SJSA1 (cell line): ENCODE measurements at regions not wholly inside any gene's neighbourhood (a gene's known extent, or its start where the extent isn't known, plus 50 kb on each side); places are given as distances from the start of the nearest gene placed in this dataset.

Experiments used
- DNase-seq, 2 experiments: peaks; one replicate each; pipeline ENCODE4 v3.0.0-alpha.2; 2015 to 2020; ENCODE audit warnings: low spot score in 2 of 2, low read depth in 1 of 2
- H3K27ac ChIP-seq: fragments of 250-450 bp; sonication (Bioruptor Pico); 2 replicates; pipeline ENCODE4 v1.5.1; 2020; ENCODE audit warnings: mild to moderate bottlenecking, moderate library complexity
- H3K27me3 ChIP-seq: fragments of 250-450 bp; sonication (Bioruptor Pico); replicated peaks from 2 replicates; pipeline ENCODE4 v1.5.1; 2020; ENCODE audit warnings: mild to moderate bottlenecking, moderate library complexity
- H3K36me3 ChIP-seq: fragments of 250-450 bp; sonication (Bioruptor Pico); 2 replicates; pipeline ENCODE4 v1.5.1; 2020; ENCODE audit warnings: mild to moderate bottlenecking
- H3K4me1 ChIP-seq: fragments of 250-450 bp; sonication (Bioruptor Pico); replicated peaks from 2 replicates; pipeline ENCODE4 v1.6.1; 2021; ENCODE audit warnings: mild to moderate bottlenecking
- H3K4me3 ChIP-seq: fragments of 250-450 bp; sonication (Bioruptor Pico); 2 replicates; pipeline ENCODE4 v1.5.1; 2020; ENCODE audit warnings: mild to moderate bottlenecking
- H3K9me3 ChIP-seq: fragments of 250-450 bp; sonication (Bioruptor Pico); replicated peaks from 2 replicates; pipeline ENCODE4 v1.5.1; 2020; ENCODE audit warnings: mild to moderate bottlenecking

DNA sequence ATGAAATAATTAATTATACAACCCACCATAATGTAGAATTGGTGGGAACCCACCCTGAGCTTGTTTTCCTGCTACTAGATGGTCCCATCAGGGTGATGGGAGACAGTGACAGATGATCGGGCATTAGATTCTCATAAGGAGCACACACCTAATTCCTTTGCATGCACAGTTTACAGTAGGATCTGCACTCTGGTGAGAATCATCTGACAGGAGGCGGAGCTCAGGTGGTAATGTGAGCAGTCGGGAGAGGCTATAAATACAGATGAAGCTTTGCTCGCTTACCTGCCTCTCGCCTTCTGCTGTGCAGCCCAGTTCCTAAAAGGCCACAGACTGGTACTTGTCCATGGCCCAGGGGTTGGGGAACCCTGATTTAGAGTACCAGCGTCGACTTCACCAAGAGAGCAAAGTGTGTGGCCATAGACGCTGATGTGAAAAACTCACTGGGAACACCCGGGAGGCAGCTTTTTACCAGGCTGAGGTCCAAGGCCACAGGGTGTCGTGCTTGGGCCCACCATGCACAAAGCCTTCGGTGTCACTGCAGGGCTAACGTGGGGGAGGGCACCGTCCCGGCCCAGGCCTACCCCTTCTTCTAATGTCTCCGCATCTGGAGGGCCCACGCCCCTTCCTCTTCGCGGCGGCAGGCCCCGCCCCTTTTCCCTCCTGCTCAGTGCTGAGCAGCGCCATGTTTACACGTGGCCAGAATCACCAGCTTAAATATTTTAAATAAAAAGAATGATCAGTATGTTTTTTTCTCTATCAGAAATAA, 296.8 kb upstream of the HDAC4 start:
- Histone ChIP-seq H3K4me1 (no peaks in the 10 kb centered on the region), H3K4me3 (no peak overlapping the region), H3K36me3 (no peaks in the 10 kb centered on the region), H3K27ac (no peak overlapping the region), H3K27me3 (peaks cover 4% of the 10 kb centered on the region), H3K9me3 (no peaks in the 10 kb centered on the region)
- DNase-seq: peak in 1 of 2 experiments; percentile 45

DNA sequence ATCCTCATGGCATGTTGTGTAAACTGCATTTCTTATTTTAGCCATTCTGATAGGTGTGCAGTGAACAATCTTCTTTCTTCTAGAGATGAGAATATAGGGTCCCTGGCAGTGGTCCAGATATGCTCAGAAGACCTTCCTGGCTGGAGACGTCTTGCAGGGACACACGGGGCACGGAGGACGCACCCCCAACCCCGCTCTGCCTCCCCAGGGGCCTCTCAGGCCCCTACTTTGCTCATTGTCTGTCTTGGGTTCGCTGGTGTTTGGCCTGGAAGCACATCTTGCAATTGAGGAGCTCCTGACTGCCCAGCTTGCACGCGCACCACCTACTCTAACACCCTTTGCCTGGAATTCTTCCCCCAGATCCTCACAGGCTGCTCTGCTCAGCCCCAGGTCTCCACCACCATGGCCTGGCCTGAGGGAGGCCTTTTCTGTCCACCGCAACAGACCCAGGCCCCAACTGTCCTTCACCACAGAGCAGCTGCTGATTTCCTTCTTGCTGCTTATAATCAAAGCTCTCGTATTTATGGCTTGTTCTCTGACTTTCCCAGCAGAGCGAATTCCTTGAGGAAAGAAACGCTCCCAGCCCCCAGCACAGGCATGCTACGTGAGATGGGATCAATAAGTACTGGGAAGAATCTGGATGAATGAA, 295.9 kb upstream of the HDAC4 start:
- H3K9me3 ChIP-seq: no peaks in the 10 kb centered on the region
- H3K4me1 ChIP-seq: no peaks in the 10 kb centered on the region
- H3K36me3 ChIP-seq: no peaks in the 10 kb centered on the region
- DNase-seq: peak in 1 of 2 experiments; percentile 30
- H3K27ac ChIP-seq: no peak overlapping the region
- H3K4me3 ChIP-seq: no peak overlapping the region
- H3K27me3 ChIP-seq: peaks cover 4% of the 10 kb centered on the region

- no peak for DNase-seq
- H3K4me3 ChIP-seq: no peak overlapping the region
- no peak overlapping the region for H3K27ac ChIP-seq
- no peaks in the 10 kb centered on the region for H3K9me3 ChIP-seq
- peaks cover 4% of the 10 kb centered on the region for H3K27me3 ChIP-seq
- no peaks in the 10 kb centered on the region for H3K4me1 ChIP-seq
- no peaks in the 10 kb centered on the region for H3K36me3 ChIP-seq
Measured at GRCh38 chr2:239695728-239696240, 295.0 kb upstream of the HDAC4 start.

GRCh38 chr2:239695106-239695727, 294.4 kb upstream of the HDAC4 start:
- DNase-seq: peak in 1 of 2 experiments; percentile 27
- Histone ChIP-seq H3K9me3 (no peaks in the 10 kb centered on the region), H3K4me3 (no peak overlapping the region), H3K36me3 (no peaks in the 10 kb centered on the region), H3K4me1 (no peaks in the 10 kb centered on the region), H3K27ac (no peak overlapping the region), H3K27me3 (peaks cover 4% of the 10 kb centered on the region)

- peaks cover 4% of the 10 kb centered on the region for H3K27me3 ChIP-seq
- H3K36me3 ChIP-seq: no peaks in the 10 kb centered on the region
- H3K9me3 ChIP-seq: no peaks in the 10 kb centered on the region
- H3K4me3 ChIP-seq: no peak overlapping the region
- H3K4me1 ChIP-seq: no peaks in the 10 kb centered on the region
- no peak overlapping the region for H3K27ac ChIP-seq
- DNase-seq: no peak
Measured at GRCh38 chr2:239694487-239694886, 293.7 kb upstream of the HDAC4 start.

DNA sequence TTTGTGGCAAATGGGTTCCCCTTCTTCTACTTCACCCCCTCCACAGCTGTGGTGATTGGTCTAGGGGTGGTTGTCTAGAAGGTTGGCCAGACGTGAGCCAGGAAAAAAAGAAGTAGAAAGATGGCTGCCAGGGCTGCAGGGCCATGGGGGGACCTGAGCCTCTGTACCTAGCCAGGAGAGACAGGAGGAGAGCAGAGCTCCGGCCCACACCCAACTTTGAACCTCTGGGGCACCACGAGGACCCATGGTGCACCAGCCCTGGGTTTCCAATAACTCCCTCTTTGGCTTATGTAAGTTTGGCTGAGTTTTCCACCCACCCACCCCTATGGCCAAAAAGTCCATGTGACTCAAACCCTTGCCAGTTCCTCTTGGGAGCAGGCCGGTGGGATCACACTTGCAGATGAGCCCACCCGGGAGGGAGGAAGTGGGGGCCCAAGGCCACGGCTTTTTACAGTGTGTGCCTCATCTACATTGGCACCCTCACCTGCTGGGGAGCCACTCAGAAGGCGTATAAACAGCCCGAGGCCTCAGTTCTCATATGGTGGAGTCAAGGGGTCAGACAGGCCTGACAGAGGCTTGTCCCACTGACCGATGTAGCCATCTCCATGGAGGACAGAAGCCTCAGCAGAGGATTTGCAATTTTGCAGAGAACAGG, 293.1 kb upstream of the HDAC4 start:
- Histone ChIP-seq H3K36me3 (no peaks in the 10 kb centered on the region), H3K9me3 (no peaks in the 10 kb centered on the region), H3K4me1 (no peaks in the 10 kb centered on the region), H3K27me3 (peaks cover 6% of the 10 kb centered on the region), H3K4me3 (no peak overlapping the region), H3K27ac (no peak overlapping the region)
- DNase-seq: peak in 1 of 2 experiments; percentile 31

GRCh38 chr2:239693330-239693729, 292.5 kb upstream of the HDAC4 start:
- no peak for DNase-seq
- H3K27me3 ChIP-seq: peaks cover 12% of the 10 kb centered on the region
- no peak overlapping the region for H3K4me3 ChIP-seq
- H3K27ac ChIP-seq: no peak overlapping the region
- H3K4me1 ChIP-seq: no peaks in the 10 kb centered on the region
- H3K36me3 ChIP-seq: no peaks in the 10 kb centered on the region
- no peaks in the 10 kb centered on the region for H3K9me3 ChIP-seq

DNA sequence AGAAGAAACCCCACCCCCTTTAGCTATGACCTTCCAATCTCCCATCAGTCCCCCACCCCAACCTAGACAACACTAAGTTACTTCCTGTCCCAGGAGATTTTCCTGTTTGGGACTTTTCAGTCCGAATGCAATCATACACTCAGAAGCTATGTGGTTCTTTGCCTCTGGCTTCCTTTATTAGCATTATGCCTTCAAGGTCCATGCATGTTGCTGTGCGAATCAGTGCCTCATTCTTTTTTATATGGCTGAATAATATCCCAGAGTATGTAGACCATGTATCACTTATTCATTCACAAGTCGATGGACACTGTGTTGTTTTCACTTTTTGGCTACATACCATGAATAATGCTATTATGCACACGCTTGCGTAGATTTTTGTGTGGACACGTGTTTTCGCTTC, 292.1 kb upstream of the HDAC4 start:
- no peak for DNase-seq
- no peak overlapping the region for H3K4me3 ChIP-seq
- H3K27me3 ChIP-seq: peaks cover 12% of the 10 kb centered on the region
- no peak overlapping the region for H3K27ac ChIP-seq
- H3K4me1 ChIP-seq: no peaks in the 10 kb centered on the region
- H3K36me3 ChIP-seq: no peaks in the 10 kb centered on the region
- no peaks in the 10 kb centered on the region for H3K9me3 ChIP-seq

DNA sequence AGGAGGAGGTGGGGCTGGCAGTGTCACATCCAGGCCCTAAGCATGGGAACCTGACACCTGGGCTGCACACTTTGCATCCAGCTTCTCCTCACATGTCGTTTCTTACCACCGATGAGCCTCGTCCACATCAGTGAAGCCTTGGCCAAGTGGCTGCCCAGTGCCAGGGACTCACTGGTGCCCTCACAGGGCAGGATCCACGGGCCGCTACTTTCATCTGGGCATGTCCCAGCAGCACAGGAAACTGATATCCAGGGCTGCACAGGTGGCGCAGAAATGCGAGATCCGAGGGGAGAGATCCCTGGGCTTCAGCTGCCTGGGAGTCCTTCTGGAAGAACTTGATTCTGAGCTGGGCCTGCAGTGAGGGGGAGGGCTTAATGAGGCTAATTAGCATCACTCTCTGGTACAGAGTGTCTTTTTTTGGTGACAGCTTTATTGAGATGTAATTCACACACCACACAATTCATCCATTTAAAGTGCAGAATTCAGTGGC, 291.6 kb upstream of the HDAC4 start:
- peak in 1 of 2 experiments; percentile 22 for DNase-seq
- no peak overlapping the region for H3K4me3 ChIP-seq
- no peaks in the 10 kb centered on the region for H3K9me3 ChIP-seq
- no peaks in the 10 kb centered on the region for H3K4me1 ChIP-seq
- peaks cover 15% of the 10 kb centered on the region for H3K27me3 ChIP-seq
- H3K27ac ChIP-seq: no peak overlapping the region
- H3K36me3 ChIP-seq: no peaks in the 10 kb centered on the region

- Histone ChIP-seq H3K4me1 (no peaks in the 10 kb centered on the region), H3K27ac (no peak overlapping the region), H3K9me3 (no peaks in the 10 kb centered on the region), H3K36me3 (no peaks in the 10 kb centered on the region), H3K4me3 (no peak overlapping the region), H3K27me3 (peaks cover 16% of the 10 kb centered on the region)
- DNase-seq: peak in 1 of 2 experiments; percentile 36
Measured at GRCh38 chr2:239691720-239692119, 290.9 kb upstream of the HDAC4 start.

DNA sequence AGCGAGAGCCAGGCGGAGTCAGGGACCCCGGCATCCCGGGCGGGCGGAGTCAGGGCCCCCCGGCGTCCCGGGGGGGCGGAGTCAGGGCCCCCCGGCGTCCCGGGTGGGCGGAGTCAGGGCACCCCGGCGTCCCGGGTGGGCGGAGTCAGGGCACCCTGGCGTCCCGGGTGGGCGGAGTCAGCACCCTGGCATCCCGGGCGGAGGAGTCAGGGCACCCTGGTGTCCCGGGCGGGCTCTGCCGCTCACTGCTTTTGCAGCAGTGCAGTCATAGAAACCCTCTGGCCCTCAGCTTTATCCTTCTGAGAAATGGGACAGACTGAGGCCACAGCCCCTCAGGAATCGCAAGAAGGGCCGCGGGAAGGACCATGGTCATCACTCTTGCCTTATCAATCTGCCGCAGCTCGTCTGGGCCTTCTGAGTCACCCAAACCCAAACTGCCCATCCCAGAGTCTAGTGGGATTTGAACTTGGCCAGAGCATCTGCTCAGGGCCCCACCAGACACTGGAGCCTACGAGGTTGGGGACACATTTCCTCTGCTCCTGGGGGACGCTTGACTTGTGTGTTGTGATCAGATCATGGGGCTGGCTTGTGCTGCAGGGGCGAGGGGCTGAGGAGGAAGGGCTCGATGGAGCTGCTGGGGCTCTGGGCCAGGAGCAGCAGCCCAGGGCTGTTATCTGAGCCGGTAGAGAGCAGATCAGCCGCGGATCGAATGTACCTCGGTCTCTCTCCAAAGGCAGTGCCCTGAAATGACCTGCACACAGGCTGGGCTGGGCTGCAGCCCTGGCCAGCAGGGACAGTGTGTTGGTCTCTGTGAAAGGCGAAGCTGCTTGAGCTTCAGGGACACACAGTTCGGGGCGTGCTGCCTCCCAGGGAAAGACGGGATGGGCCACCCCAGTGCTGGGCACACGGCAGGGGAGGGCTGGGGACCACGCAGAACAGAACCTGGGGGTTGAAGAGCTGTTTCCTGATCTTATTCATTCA, 290.1 kb upstream of the HDAC4 start:
- DNase-seq: peak in 1 of 2 experiments; percentile 36
- Histone ChIP-seq H3K36me3 (no peaks in the 10 kb centered on the region), H3K9me3 (no peaks in the 10 kb centered on the region), H3K4me3 (no peak overlapping the region), H3K27me3 (peaks cover 17% of the 10 kb centered on the region), H3K4me1 (no peaks in the 10 kb centered on the region), H3K27ac (no peak overlapping the region)

- Histone ChIP-seq H3K27ac (no peak overlapping the region), H3K36me3 (no peaks in the 10 kb centered on the region), H3K4me3 (no peak overlapping the region), H3K9me3 (no peaks in the 10 kb centered on the region), H3K4me1 (no peaks in the 10 kb centered on the region), H3K27me3 (peaks cover 17% of the 10 kb centered on the region)
- peak in 1 of 2 experiments; percentile 32 for DNase-seq
Measured at GRCh38 chr2:239689985-239690384, 289.2 kb upstream of the HDAC4 start.

GRCh38 chr2:239689410-239689809, 288.6 kb upstream of the HDAC4 start:
- Histone ChIP-seq H3K4me3 (no peak overlapping the region), H3K27ac (no peak overlapping the region), H3K9me3 (no peaks in the 10 kb centered on the region), H3K36me3 (no peaks in the 10 kb centered on the region), H3K4me1 (no peaks in the 10 kb centered on the region), H3K27me3 (peaks cover 17% of the 10 kb centered on the region)
- no peak for DNase-seq
